Aorta (tissue), 5 donors: ENCODE measurements at regions not wholly inside any gene's neighbourhood (a gene's known extent, or its start where the extent isn't known, plus 50 kb on each side); places are given as distances from the start of the nearest gene placed in this dataset.
"Not testable (repeated sequence)": the region's sequence is repeated elsewhere in the genome, so short reads cannot be mapped to it uniquely, and the experiment has no call there.

Experiments
- ATAC-seq: fragments of 200-7000 bp; cut with Tn5 transposase; one replicate; pipeline ENCODE4 v1.9.1; 2022; ENCODE audit warnings: moderate library complexity; ENCODE audit not compliant: low FRiP score
- DNase-seq, 2 donors: peaks; one replicate each; pipeline ENCODE4 v3.0.0-alpha.2; 2020
- H3K27ac ChIP-seq, 2 donors: one replicate each; pipeline ENCODE4 v1.5.1; 2013; ENCODE audit warnings: low read length in 2 of 2, mild to moderate bottlenecking in 2 of 2, moderate library complexity in 2 of 2, control low read depth in 1 of 2, inconsistent platforms in 1 of 2, low read depth in 1 of 2
- H3K27me3 ChIP-seq, 2 donors: one replicate each; pipeline ENCODE4 v1.6.1; 2013; ENCODE audit warnings: control low read depth in 1 of 2, low read length in 1 of 2, mild to moderate bottlenecking in 1 of 2, moderate library complexity in 1 of 2; ENCODE audit not compliant: insufficient read depth in 2 of 2, control insufficient read depth in 1 of 2
- H3K36me3 ChIP-seq, 2 donors: one replicate each; pipeline ENCODE4 v1.6.1; 2013; ENCODE audit warnings: control low read depth in 1 of 2, low read length in 1 of 2, mild to moderate bottlenecking in 1 of 2; ENCODE audit not compliant: insufficient read depth in 2 of 2, control insufficient read depth in 1 of 2
- H3K4me1 ChIP-seq, 2 donors: one replicate each; pipeline ENCODE4 v1.6.1; 2013; ENCODE audit warnings: low read length in 2 of 2, control low read depth in 1 of 2, mild to moderate bottlenecking in 1 of 2, moderate library complexity in 1 of 2; ENCODE audit not compliant: insufficient read depth in 2 of 2, control insufficient read depth in 1 of 2
- H3K4me3 ChIP-seq, 2 donors: one replicate each; pipeline ENCODE4 v1.5.1; 2013; ENCODE audit warnings: low read length in 2 of 2, control low read depth in 1 of 2, mild to moderate bottlenecking in 1 of 2
- H3K9me3 ChIP-seq: one replicate; pipeline ENCODE4 v1.6.1; 2013; ENCODE audit warnings: mild to moderate bottlenecking, low read length; ENCODE audit not compliant: control insufficient read depth
- WGBS, 2 donors: extraction: QIAGEN DNeasy Blood & Tissue Kit; methylation state at CpG; one replicate each; pipeline ENCODE4 v1.1.7; 2013; 5-methylcytosine and 5-hydroxymethylcytosine counted together
- intact Hi-C, 2 donors: fragments of 100-400 bp; cut with DNase I; formaldehyde crosslinking; loops; one replicate each; pipeline versions ENCODE4 v1.14.2 to v1.15.0; 2022
- donor health status: healthy with polysubstance abuse.
- donor health status: Bipolar disorder and iron deficiency.
- donor health status: DM: no; HTN: no; CAD: no.
- donor health status: DM: no; HTN: no; CAD: no.
- donor health status: DM: yes; HTN: yes; CAD: no.

GRCh38 chr14:40955131-40955505, 651.6 kb upstream of the LRFN5 start:
- 69 to 72% methylated on average over 2 of the region's 2 CpGs for WGBS, 2 donors
- ATAC-seq: no peak

GRCh38 chr14:40954448-40955130, 652.1 kb upstream of the LRFN5 start:
- H3K36me3 ChIP-seq, DNase-seq, H3K27me3 ChIP-seq, H3K4me3 ChIP-seq, intact Hi-C loops, H3K9me3 ChIP-seq, ATAC-seq, H3K27ac ChIP-seq, H3K4me1 ChIP-seq: not testable (repeated sequence)
- 71 to 88% methylated on average over 23 to 34 of the region's 34 CpGs for WGBS, 2 donors

More at GRCh38 chr14:40955131-40955505, 651.6 kb upstream of the LRFN5 start:
- H3K27me3 ChIP-seq: no peaks in the 10 kb centered on the region
- no peaks in the 10 kb centered on the region for H3K36me3 ChIP-seq
- H3K4me3 ChIP-seq: no peak overlapping the region
- intact Hi-C loops: no loop called here
- no peaks in the 10 kb centered on the region for H3K4me1 ChIP-seq
- no peak overlapping the region for H3K27ac ChIP-seq
- no peak for DNase-seq
- peaks cover 2% of the 10 kb centered on the region for H3K9me3 ChIP-seq

GRCh38 chr14:40944521-40944920, 662.2 kb upstream of the LRFN5 start:
- H3K36me3 ChIP-seq: no peaks in the 10 kb centered on the region
- ATAC-seq: no peak
- H3K27me3 ChIP-seq: no peaks in the 10 kb centered on the region
- WGBS, 2 donors: 29 to 30% methylated on average over 3 of the region's 3 CpGs
- H3K9me3 ChIP-seq: no peaks in the 10 kb centered on the region
- no peak overlapping the region for H3K4me3 ChIP-seq
- no peak for DNase-seq
- H3K27ac ChIP-seq: no peak overlapping the region
- intact Hi-C loops: no loop called here
- no peaks in the 10 kb centered on the region for H3K4me1 ChIP-seq

- ATAC-seq (no peak), DNase-seq (no peak)
- intact Hi-C loops: no loop called here
- Histone ChIP-seq H3K9me3 (no peaks in the 10 kb centered on the region), H3K4me1 (no peaks in the 10 kb centered on the region), H3K27me3 (no peaks in the 10 kb centered on the region), H3K27ac (no peak overlapping the region), H3K4me3 (no peak overlapping the region), H3K36me3 (no peaks in the 10 kb centered on the region)
- WGBS, 2 donors: 76 to 100% methylated on average over 1 of the region's 1 CpG
Observed at GRCh38 chr14:40936861-40937260, 669.8 kb upstream of the LRFN5 start.

- H3K4me1 ChIP-seq: no peaks in the 10 kb centered on the region
- no peaks in the 10 kb centered on the region for H3K36me3 ChIP-seq
- no peak overlapping the region for H3K4me3 ChIP-seq
- no peaks in the 10 kb centered on the region for H3K27me3 ChIP-seq
- H3K9me3 ChIP-seq: no peaks in the 10 kb centered on the region
- ATAC-seq: no peak
- no peak overlapping the region for H3K27ac ChIP-seq
- no peak for DNase-seq
- intact Hi-C loops: no loop called here
Observed at GRCh38 chr14:40920380-40920779, 686.3 kb upstream of the LRFN5 start.

GRCh38 chr14:40911141-40911540, 695.5 kb upstream of the LRFN5 start:
- ATAC-seq: no peak
- Histone ChIP-seq H3K27me3 (no peaks in the 10 kb centered on the region), H3K9me3 (no peaks in the 10 kb centered on the region), H3K27ac (no peak overlapping the region), H3K4me1 (no peaks in the 10 kb centered on the region), H3K4me3 (no peak overlapping the region), H3K36me3 (no peaks in the 10 kb centered on the region)
- DNase-seq: no peak
- intact Hi-C loops: no loop called here
- 70 to 76% methylated on average over 4 of the region's 4 CpGs for WGBS, 2 donors

GRCh38 chr14:40909906-40910305, 696.8 kb upstream of the LRFN5 start:
- WGBS, 2 donors: 18 to 38% methylated on average over 2 of the region's 2 CpGs
- H3K9me3 ChIP-seq: no peaks in the 10 kb centered on the region
- intact Hi-C loops: no loop called here
- ATAC-seq (no peak), DNase-seq (no peak)
- no peaks in the 10 kb centered on the region for H3K27me3 ChIP-seq
- H3K27ac ChIP-seq: no peak overlapping the region
- no peaks in the 10 kb centered on the region for H3K36me3 ChIP-seq
- no peak overlapping the region for H3K4me3 ChIP-seq
- no peaks in the 10 kb centered on the region for H3K4me1 ChIP-seq

- no peaks in the 10 kb centered on the region for H3K36me3 ChIP-seq
- H3K4me1 ChIP-seq: no peaks in the 10 kb centered on the region
- no peak overlapping the region for H3K4me3 ChIP-seq
- H3K27ac ChIP-seq: no peak overlapping the region
- intact Hi-C loops: no loop called here
- no peak for ATAC-seq
- no peaks in the 10 kb centered on the region for H3K27me3 ChIP-seq
- DNase-seq: no peak
- no peaks in the 10 kb centered on the region for H3K9me3 ChIP-seq
Observed at GRCh38 chr14:40903709-40904108, 703.0 kb upstream of the LRFN5 start.

GRCh38 chr14:40899435-40899834, 707.2 kb upstream of the LRFN5 start:
- no peak for ATAC-seq
- H3K4me3 ChIP-seq: no peak overlapping the region
- H3K4me1 ChIP-seq: no peaks in the 10 kb centered on the region
- no peak overlapping the region for H3K27ac ChIP-seq
- no peak for DNase-seq
- H3K36me3 ChIP-seq: no peaks in the 10 kb centered on the region
- 28 to 74% methylated on average over 2 of the region's 2 CpGs for WGBS, 2 donors
- intact Hi-C loops: no loop called here
- no peaks in the 10 kb centered on the region for H3K9me3 ChIP-seq
- no peaks in the 10 kb centered on the region for H3K27me3 ChIP-seq
